ENCODE measurements at regions not wholly inside any gene's neighbourhood (a gene's known extent, or its start where the extent isn't known, plus 50 kb on each side); places are given as distances from the start of the nearest gene placed in this dataset.

GRCh38 chr11:37712251-37712650 is 1114.2 kb upstream of the RAG2 start:
- no peak for ATAC-seq
- FAIRE-seq, result no peak
- ChIA-PET CTCF (interaction anchor here (0.6 kb wide), 1 partner anchor 20 kb away, joined by 3 read pairs; no protein-coding TSS in a partner anchor), POLR2A (no interaction called here)
- no peak overlapping the region for H3K4me3 ChIP-seq
- WGBS (ENCODE audit: missing lambda C conversion rate), result 2% methylated on average over 3 of the region's 3 CpGs
- no peak overlapping the region for H3K27ac ChIP-seq
- H3K4me2 ChIP-seq, result no peak overlapping the region
- no peaks in the 10 kb centered on the region for H3K9me3 ChIP-seq
- DNase-seq (ENCODE audit: low read depth in 1 of 2, low spot score in 1 of 2), result no peak
- H3K4me1 ChIP-seq, result no peaks in the 10 kb centered on the region
- TF ChIP-seq CTCF (IDR thresholded peaks at IDR 0.05) (no peak), E2F6 (IDR thresholded peaks at IDR 0.05; ENCODE audit: borderline replicate concordance, low read depth) (no peak), RCOR1 (IDR thresholded peaks at IDR 0.05; ENCODE audit: low read depth, low read length) (no peak), EHMT2 (IDR thresholded peaks at IDR 0.05; ENCODE audit: low read depth) (no peak), HOXB5 (CRISPR knock-in tag; IDR thresholded peaks at IDR 0.05) (no peak), MAFK (IDR thresholded peaks at IDR 0.05; ENCODE audit: partially characterized antibody) (no peak), HOXB13 (CRISPR knock-in tag; IDR thresholded peaks at IDR 0.05; ENCODE audit: low read depth) (no peak), CBX8 (IDR thresholded peaks at IDR 0.05) (no peak), CEBPB (IDR thresholded peaks at IDR 0.05) (no peak), ESRRA (IDR thresholded peaks at IDR 0.05; ENCODE audit: borderline replicate concordance, low read length) (no peak), PHF8 (IDR thresholded peaks at IDR 0.05; ENCODE audit: borderline replicate concordance, low read depth) (no peak), KDM1A (IDR thresholded peaks at IDR 0.05; ENCODE audit: low read depth) (no peak), BHLHE40 (IDR thresholded peaks at IDR 0.05; ENCODE audit: low read depth, low read length) (no peak), CHD4 (IDR thresholded peaks at IDR 0.05; ENCODE audit: borderline replicate concordance) (no peak), NPAS2 (CRISPR knock-in tag; IDR thresholded peaks at IDR 0.05; ENCODE audit: borderline replicate concordance) (no peak), TFCP2L1 (CRISPR knock-in tag; IDR thresholded peaks at IDR 0.05) (no peak), JUNB (IDR thresholded peaks at IDR 0.05) (no peak), EHF (CRISPR knock-in tag; IDR thresholded peaks at IDR 0.05) (no peak), NR3C1 (IDR thresholded peaks at IDR 0.05) (no peak), SREBF2 (IDR thresholded peaks at IDR 0.05) (no peak)

- no peak for ATAC-seq
These were observed 1112.0 kb upstream of the RAG2 start for GRCh38 chr11:37710031-37710430.

GRCh38 chr11:37704791-37705190 is 1106.8 kb upstream of the RAG2 start:
- DNase-seq (ENCODE audit: low read depth in 1 of 2, low spot score in 1 of 2) (no peak), FAIRE-seq (no peak), ATAC-seq (no peak)
- ChIA-PET POLR2A (no interaction called here), CTCF (interaction anchor here (0.7 kb wide), 1 partner anchor 511 kb away, joined by 3 read pairs; no protein-coding TSS in a partner anchor)
- H3K4me3 ChIP-seq, result no peak overlapping the region
- no peaks in the 10 kb centered on the region for H3K4me1 ChIP-seq
- H3K27ac ChIP-seq, result no peak overlapping the region
- H3K4me2 ChIP-seq, result no peak overlapping the region
- WGBS (ENCODE audit: missing lambda C conversion rate), result 17% methylated on average over 2 of the region's 2 CpGs
- no peaks in the 10 kb centered on the region for H3K9me3 ChIP-seq
- no peak for TF ChIP-seq NR3C1 (IDR thresholded peaks at IDR 0.05)
- no peak for TF ChIP-seq KDM1A (IDR thresholded peaks at IDR 0.05; ENCODE audit: low read depth)
- TF ChIP-seq ZC3H11A (IDR thresholded peaks at IDR 0.05), result no peak
- TF ChIP-seq REST (IDR thresholded peaks at IDR 0.05), result no peak
- TF ChIP-seq CBX2 (IDR thresholded peaks at IDR 0.05; ENCODE audit: borderline replicate concordance, low read depth), result no peak
- TF ChIP-seq POLR2AphosphoS2 (conservative IDR thresholded peaks at IDR 0.05; ENCODE audit: low read length), result no peak
- no peak for TF ChIP-seq MAX (IDR thresholded peaks at IDR 0.05)
- TF ChIP-seq MAFK (IDR thresholded peaks at IDR 0.05; ENCODE audit: partially characterized antibody), result no peak
- no peak for TF ChIP-seq USF2 (IDR thresholded peaks at IDR 0.05)

More at GRCh38 chr11:37710031-37710430, 1112.0 kb upstream of the RAG2 start:
- Histone ChIP-seq H3K4me2 (no peak overlapping the region), H3K4me1 (no peaks in the 10 kb centered on the region), H3K9me3 (no peaks in the 10 kb centered on the region), H3K27ac (no peak overlapping the region), H3K4me3 (no peak overlapping the region)
- no peak for DNase-seq (ENCODE audit: low read depth in 1 of 2, low spot score in 1 of 2)
- FAIRE-seq, result no peak
- 0% methylated on average over 1 of the region's 1 CpG for WGBS (ENCODE audit: missing lambda C conversion rate)
- TF ChIP-seq CHD2 (IDR thresholded peaks at IDR 0.05; ENCODE audit: low read length, partially characterized antibody) (no peak), CHD4 (IDR thresholded peaks at IDR 0.05; ENCODE audit: borderline replicate concordance) (no peak), HES2 (IDR thresholded peaks at IDR 0.05) (no peak), HOXA7 (CRISPR knock-in tag; IDR thresholded peaks at IDR 0.05) (no peak)
- ChIA-PET POLR2A (no interaction called here), CTCF (no interaction called here)
